Testis (tissue), 2 donors: ENCODE measurements at regions not wholly inside any gene's neighbourhood (a gene's known extent, or its start where the extent isn't known, plus 50 kb on each side); places are given as distances from the start of the nearest gene placed in this dataset.
A peak's percentile ranks its signal among the peaks of the same experiment; 100 is the strongest.

Experiments
- DNase-seq: peaks from one replicate; pipeline ENCODE4 v3.0.0-alpha.2; 2019
- H3K27ac ChIP-seq, 2 donors: fragments of 200-600 bp; sonication (generic); one replicate each; pipeline ENCODE4 v1.5.1; 2019
- H3K27me3 ChIP-seq: fragments of 200-600 bp; sonication (generic); one replicate; pipeline ENCODE4 v1.5.1; 2019
- H3K36me3 ChIP-seq: fragments of 200-600 bp; sonication (generic); one replicate; pipeline ENCODE4 v1.5.1; 2017; ENCODE audit warnings: low read depth; ENCODE audit errors: missing control alignments
- H3K4me1 ChIP-seq: fragments of 200-600 bp; sonication (generic); one replicate; pipeline ENCODE4 v1.5.1; 2019
- H3K4me3 ChIP-seq, 2 donors: fragments of 200-600 bp; sonication (generic); one replicate each; pipeline ENCODE4 v1.5.1; 2017 to 2019
- H3K9me3 ChIP-seq: fragments of 200-600 bp; sonication (generic); one replicate; pipeline ENCODE4 v1.5.1; 2017
- CTCF ChIP-seq, 3 experiments: fragments of 450-650 bp in 2 of 3; fragments of 200-600 bp in 1 of 3; sonication (generic) in 1 of 3; IDR thresholded peaks; one replicate each; pipeline ENCODE4 v1.5.1; 2016 to 2019; ENCODE audit warnings: antibody characterized with exemption in 3 of 3, mild to moderate bottlenecking in 2 of 3, moderate library complexity in 1 of 3
- POLR2A ChIP-seq: fragments of 450-650 bp; IDR thresholded peaks from one replicate; pipeline ENCODE4 v1.6.1; 2017; ENCODE audit warnings: antibody characterized with exemption, mild to moderate bottlenecking, moderate library complexity
- WGBS, 2 donors: methylation state at CpG; one replicate each; pipeline ENCODE4 v1.1.5; 2018; 5-methylcytosine and 5-hydroxymethylcytosine counted together
- intact Hi-C: fragments of 100-400 bp; cut with DNase I; formaldehyde crosslinking; loops from one replicate; pipeline ENCODE4 v1.15.1; 2023; ENCODE audit warnings: low total_unique reads

DNA sequence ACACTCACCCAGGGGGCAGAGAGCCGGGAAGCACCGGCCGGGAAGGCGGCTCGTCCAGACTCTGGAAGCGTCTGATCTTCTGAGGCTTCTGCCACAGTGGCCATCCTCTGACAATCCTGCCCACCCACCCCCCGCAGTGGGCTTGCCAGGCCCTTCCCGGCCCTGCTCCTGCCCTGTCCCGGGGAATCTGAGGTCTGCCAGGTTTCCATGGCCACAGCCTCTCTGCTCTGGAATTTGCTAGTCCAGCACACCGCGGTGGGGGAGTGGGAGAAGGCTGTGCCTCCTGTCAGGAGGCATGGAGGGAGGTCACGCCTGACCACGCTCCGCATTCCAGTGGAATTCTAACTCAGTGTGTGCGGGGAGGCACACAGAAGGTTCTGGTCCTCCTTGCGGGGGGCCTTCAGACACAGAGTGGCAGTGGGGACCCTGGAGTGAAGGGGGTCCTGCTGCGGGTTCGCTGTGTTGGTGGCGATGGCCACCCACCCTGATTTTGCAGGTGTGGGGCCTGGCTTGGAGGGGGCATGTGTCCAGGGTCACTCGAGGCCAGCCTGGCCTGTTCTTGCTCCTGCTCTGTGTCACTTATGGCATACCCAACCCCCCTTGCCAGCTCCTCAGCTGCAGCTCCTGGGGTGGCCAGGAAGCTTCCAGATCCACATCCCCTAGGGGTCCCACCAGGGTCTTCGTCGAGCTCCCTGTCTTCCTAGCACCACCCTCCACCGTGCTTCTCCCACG, 55.6 kb upstream of the ADRA2C start:
- no peak for TF ChIP-seq POLR2A
- TF ChIP-seq CTCF (IDR thresholded peaks at IDR 0.05), result no peak
- Histone ChIP-seq H3K4me3 (no peak overlapping the region), H3K4me1 (peaks cover 16% of the 10 kb centered on the region), H3K36me3 (no peaks in the 10 kb centered on the region), H3K27ac (no peak overlapping the region), H3K27me3 (no peaks in the 10 kb centered on the region), H3K9me3 (no peaks in the 10 kb centered on the region)
- peak; percentile 39 for DNase-seq
- intact Hi-C loops, result no loop called here
- WGBS, 2 donors, result 55 to 65% methylated on average over 14 to 24 of the region's 24 CpGs

- 45 to 75% methylated on average over 3 to 18 of the region's 18 CpGs for WGBS, 2 donors
- TF ChIP-seq POLR2A (no peak), CTCF (IDR thresholded peaks at IDR 0.05) (no peak)
- Histone ChIP-seq H3K4me1 (peaks cover 16% of the 10 kb centered on the region), H3K27ac (no peak overlapping the region), H3K36me3 (no peaks in the 10 kb centered on the region), H3K9me3 (no peaks in the 10 kb centered on the region), H3K27me3 (no peaks in the 10 kb centered on the region), H3K4me3 (no peak overlapping the region)
- DNase-seq, result peak; percentile 30
- intact Hi-C loops, result no loop called here
These were observed 56.2 kb upstream of the ADRA2C start for GRCh38 chr4:3709846-3710441.

DNA sequence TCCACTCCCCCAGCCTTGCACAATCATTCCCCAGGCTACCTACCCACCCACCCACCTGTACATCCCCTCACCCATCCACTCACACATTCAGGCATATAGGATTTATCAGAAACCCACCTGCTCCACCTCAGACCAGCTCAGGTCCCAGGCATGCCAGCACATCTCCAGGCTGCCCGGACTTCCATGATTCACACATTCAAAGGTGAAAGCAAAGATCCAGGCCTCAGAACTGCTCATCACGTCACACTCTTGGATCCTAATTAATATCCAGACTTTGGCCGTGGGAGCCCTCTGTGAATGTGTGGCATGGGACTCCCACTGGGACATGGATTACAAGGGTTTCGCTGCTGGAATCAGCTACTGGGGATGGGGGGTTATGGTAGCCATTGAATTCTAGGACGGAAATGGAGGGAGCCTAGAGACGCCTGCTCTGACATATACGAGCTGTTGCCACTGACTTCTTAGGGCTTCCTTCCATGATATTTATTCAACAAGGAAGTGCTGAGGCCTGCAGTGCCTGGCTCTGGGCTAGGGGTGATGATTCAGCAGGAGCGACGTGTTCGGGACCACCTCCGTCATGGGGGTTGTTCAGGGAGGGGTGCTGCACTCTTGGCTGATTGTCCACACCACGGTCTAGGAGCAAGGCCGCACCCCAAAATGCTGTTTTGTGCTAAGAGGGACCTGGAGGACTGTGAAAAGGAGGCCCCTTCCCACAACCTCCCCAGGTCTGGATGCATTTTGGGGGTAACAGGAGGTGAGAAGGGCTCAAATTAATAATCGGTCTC, 56.9 kb upstream of the ADRA2C start:
- H3K36me3 ChIP-seq, result no peaks in the 10 kb centered on the region
- TF ChIP-seq CTCF (IDR thresholded peaks at IDR 0.05) (no peak), POLR2A (no peak)
- no peak for DNase-seq
- WGBS, 2 donors, result 90 to 98% methylated on average over 13 to 14 of the region's 14 CpGs
- H3K4me1 ChIP-seq, result peaks cover 16% of the 10 kb centered on the region
- intact Hi-C loops, result no loop called here
- H3K9me3 ChIP-seq, result no peaks in the 10 kb centered on the region
- H3K27me3 ChIP-seq, result no peaks in the 10 kb centered on the region
- no peak overlapping the region for H3K4me3 ChIP-seq
- no peak overlapping the region for H3K27ac ChIP-seq

- TF ChIP-seq POLR2A (no peak), CTCF (IDR thresholded peaks at IDR 0.05) (no peak)
- no peaks in the 10 kb centered on the region for H3K27me3 ChIP-seq
- 67 to 94% methylated on average over 1 to 8 of the region's 8 CpGs for WGBS, 2 donors
- no peaks in the 10 kb centered on the region for H3K9me3 ChIP-seq
- DNase-seq, result no peak
- H3K27ac ChIP-seq, result no peak overlapping the region
- intact Hi-C loops, result no loop called here
- H3K4me1 ChIP-seq, result peaks cover 16% of the 10 kb centered on the region
- no peaks in the 10 kb centered on the region for H3K36me3 ChIP-seq
- H3K4me3 ChIP-seq, result no peak overlapping the region
These were observed 57.6 kb upstream of the ADRA2C start for GRCh38 chr4:3708611-3709010.
